ENCODE measurements at regions not wholly inside any gene's neighbourhood (a gene's known extent, or its start where the extent isn't known, plus 50 kb on each side); places are given as distances from the start of the nearest gene placed in this dataset.
A peak's percentile ranks its signal among the peaks of the same experiment; 100 is the strongest.

DNA sequence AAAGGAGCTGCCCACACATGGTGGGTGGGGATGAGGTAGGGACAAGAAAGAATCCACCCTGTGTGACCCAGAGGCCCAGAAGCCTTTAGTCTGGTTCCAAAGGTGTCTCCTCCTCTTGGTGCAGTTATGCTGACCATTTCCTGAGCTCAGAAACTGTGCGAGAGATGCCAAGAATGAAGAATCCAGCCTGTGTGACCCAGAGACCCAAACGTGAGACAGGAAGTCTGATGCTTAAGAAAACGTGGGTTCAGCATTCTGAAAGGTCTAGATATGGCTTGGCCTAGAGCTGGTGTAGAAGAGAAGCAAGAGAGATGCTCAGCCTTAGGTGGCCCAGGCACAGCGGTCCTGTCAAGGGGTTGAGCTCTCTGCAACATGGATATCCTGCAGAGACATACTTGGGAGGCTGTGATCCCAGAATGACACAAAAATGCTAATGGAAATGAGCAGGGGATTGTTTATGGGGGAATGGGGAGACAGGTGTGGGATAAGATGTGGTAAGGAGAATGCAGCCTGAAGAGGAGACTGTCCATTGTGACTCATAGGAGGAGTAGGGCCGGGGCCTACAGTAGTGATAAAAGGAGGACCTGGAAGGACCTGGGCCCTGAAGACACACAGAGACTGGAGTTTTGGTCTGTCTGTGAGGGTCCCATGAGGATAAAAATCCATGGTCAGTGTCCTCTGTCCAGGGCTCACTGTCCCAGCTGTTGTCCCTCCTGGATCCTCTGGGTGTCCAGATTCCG lies 79.0 kb downstream of the ZNF280B start:
- no peak for DNase-seq (ENCODE audit: low spot score)
- no peaks in the 10 kb centered on the region for H3K36me3 ChIP-seq (ENCODE audit: insufficient read depth, low read length)
- BruUV-seq (replicated peaks): no TSS peak
- TF ChIP-seq, protein P1, sequence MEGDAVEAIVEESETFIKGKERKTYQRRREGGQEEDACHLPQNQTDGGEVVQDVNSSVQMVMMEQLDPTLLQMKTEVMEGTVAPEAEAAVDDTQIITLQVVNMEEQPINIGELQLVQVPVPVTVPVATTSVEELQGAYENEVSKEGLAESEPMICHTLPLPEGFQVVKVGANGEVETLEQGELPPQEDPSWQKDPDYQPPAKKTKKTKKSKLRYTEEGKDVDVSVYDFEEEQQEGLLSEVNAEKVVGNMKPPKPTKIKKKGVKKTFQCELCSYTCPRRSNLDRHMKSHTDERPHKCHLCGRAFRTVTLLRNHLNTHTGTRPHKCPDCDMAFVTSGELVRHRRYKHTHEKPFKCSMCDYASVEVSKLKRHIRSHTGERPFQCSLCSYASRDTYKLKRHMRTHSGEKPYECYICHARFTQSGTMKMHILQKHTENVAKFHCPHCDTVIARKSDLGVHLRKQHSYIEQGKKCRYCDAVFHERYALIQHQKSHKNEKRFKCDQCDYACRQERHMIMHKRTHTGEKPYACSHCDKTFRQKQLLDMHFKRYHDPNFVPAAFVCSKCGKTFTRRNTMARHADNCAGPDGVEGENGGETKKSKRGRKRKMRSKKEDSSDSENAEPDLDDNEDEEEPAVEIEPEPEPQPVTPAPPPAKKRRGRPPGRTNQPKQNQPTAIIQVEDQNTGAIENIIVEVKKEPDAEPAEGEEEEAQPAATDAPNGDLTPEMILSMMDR (conservative IDR thresholded peaks at IDR 0.05; ENCODE audit: low read length): no peak
- no peak for TF ChIP-seq EZH2phosphoT487 (IDR thresholded peaks at IDR 0.05; ENCODE audit: borderline replicate concordance, low read depth, low read length)
- no peaks in the 10 kb centered on the region for H3K79me2 ChIP-seq (ENCODE audit: insufficient read depth, low read depth, low read length)
- no peak overlapping the region for H3K27ac ChIP-seq (ENCODE audit: low read depth, low read length, poor library complexity, severe bottlenecking)
- no peak overlapping the region for H3K4me3 ChIP-seq (ENCODE audit: low read depth, low read length, poor library complexity, severe bottlenecking)
- peak overlapping the region; percentile 77 for H2AFZ ChIP-seq (ENCODE audit: low read length)
- peaks cover 68% of the 10 kb centered on the region for H3K4me1 ChIP-seq (ENCODE audit: insufficient read depth, low read length, poor library complexity, severe bottlenecking)
- ChIA-PET POLR2A (interaction anchor here (1.3 to 1.9 kb wide), 3 partner anchors 14 to 54 kb away, joined by 3 to 7 read pairs (median 7); no protein-coding TSS in a partner anchor), CTCF (ENCODE audit: unreplicated experiment) (no interaction called here)
- intact Hi-C loops (cut with micrococcal nuclease; ENCODE audit: unreplicated experiment): loop anchor here (2.0 kb wide), 1 partner anchor 31 kb away; no protein-coding TSS in a partner anchor
- H3K9me2 ChIP-seq (ENCODE audit: insufficient read depth, low read length): no peaks in the 10 kb centered on the region
- H3K4me2 ChIP-seq (ENCODE audit: low read length): no peak overlapping the region
- no peaks in the 10 kb centered on the region for H3K9me3 ChIP-seq (ENCODE audit: low read length)
- no peaks in the 10 kb centered on the region for H4K20me1 ChIP-seq (ENCODE audit: insufficient read depth, low read length)

DNA sequence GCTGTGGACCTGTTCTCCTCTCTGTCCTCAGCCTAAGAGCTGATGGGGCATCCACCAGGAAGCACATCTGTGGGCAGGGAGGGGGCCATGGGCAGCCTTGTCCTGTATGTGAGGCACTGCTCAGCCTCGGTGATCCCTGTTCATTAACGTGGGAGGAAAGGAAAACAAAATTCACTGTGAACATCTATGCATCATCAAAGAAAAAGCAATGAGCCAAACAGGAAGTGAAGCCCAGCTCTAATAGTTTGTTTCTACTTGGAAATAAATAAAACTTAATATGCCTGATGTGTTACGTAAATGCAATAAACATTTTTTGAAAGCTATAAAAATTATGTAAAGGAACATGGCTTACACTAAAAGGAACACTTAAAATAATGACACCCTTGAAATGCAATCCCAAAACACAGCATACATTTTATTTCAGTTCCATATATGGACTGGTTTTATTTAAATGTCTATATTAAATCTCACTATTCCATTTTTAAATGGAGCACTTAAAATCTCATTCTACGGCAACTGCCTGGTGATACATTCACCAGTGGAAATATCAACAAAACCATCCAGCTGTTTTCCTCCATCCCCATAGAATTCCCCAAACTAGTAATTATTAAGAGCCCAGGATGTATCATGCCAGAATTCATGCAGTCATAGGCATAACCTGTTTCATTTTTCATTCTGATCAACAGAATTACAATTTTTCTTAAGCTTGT lies 78.3 kb downstream of the ZNF280B start:
- CTCF ChIA-PET (ENCODE audit: unreplicated experiment): no interaction called here
- no peaks in the 10 kb centered on the region for H4K20me1 ChIP-seq (ENCODE audit: insufficient read depth, low read length)
- intact Hi-C loops (cut with micrococcal nuclease; ENCODE audit: unreplicated experiment): loop anchor here (2.0 kb wide), 1 partner anchor 31 kb away; no protein-coding TSS in a partner anchor

More for the DNA sequence above, 78.3 kb downstream of the ZNF280B start:
- Histone ChIP-seq H3K27ac (ENCODE audit: low read depth, low read length, poor library complexity, severe bottlenecking) (no peak overlapping the region), H3K79me2 (ENCODE audit: insufficient read depth, low read depth, low read length) (no peaks in the 10 kb centered on the region), H3K9me3 (ENCODE audit: low read length) (no peaks in the 10 kb centered on the region), H3K9me2 (ENCODE audit: insufficient read depth, low read length) (no peaks in the 10 kb centered on the region), H3K4me2 (ENCODE audit: low read length) (no peak overlapping the region), H3K36me3 (ENCODE audit: insufficient read depth, low read length) (no peaks in the 10 kb centered on the region), H3K4me1 (ENCODE audit: insufficient read depth, low read length, poor library complexity, severe bottlenecking) (peaks cover 62% of the 10 kb centered on the region), H2AFZ (ENCODE audit: low read length) (peak overlapping the region; percentile 77; the same call in 1 of the 2 replicates), H3K4me3 (ENCODE audit: low read depth, low read length, poor library complexity, severe bottlenecking) (no peak overlapping the region)
- POLR2A ChIA-PET: interaction anchor here (1.3 to 1.9 kb wide), 3 partner anchors 15 to 55 kb away, joined by 3 to 7 read pairs (median 7); no protein-coding TSS in a partner anchor
- no peak for TF ChIP-seq EZH2phosphoT487 (IDR thresholded peaks at IDR 0.05; ENCODE audit: borderline replicate concordance, low read depth, low read length)
- TF ChIP-seq, protein P1 (conservative IDR thresholded peaks at IDR 0.05; ENCODE audit: low read length): no peak
- no TSS peak for BruUV-seq (replicated peaks)
- no peak for DNase-seq (ENCODE audit: low spot score)
